Liver (tissue), 3 donors: ENCODE measurements at regions not wholly inside any gene's neighbourhood (a gene's known extent, or its start where the extent isn't known, plus 50 kb on each side); places are given as distances from the start of the nearest gene placed in this dataset.

Experiments used
- ATF3 ChIP-seq: IDR thresholded peaks from 2 replicates; pipeline ENCODE4 v1.6.1; 2016; ENCODE audit warnings: antibody characterized with exemption
- CTCF ChIP-seq: fragments of 150-350 bp; IDR thresholded peaks from 2 replicates; pipeline ENCODE4 v1.5.1; 2017; ENCODE audit warnings: improper control_type of control experiment, low read depth, low read length; ENCODE audit not compliant: missing input control
- EGR1 ChIP-seq, 2 donors: IDR thresholded peaks; 2 replicates each; pipeline ENCODE4 v1.6.1; 2016 to 2018; ENCODE audit warnings: antibody characterized with exemption in 2 of 2, low read depth in 2 of 2
- GABPA ChIP-seq, 2 donors: IDR thresholded peaks in 1 of 2; conservative IDR thresholded peaks in 1 of 2; 2 replicates each; pipeline ENCODE4 v1.6.1; 2016; ENCODE audit warnings: antibody characterized with exemption in 2 of 2, mild to moderate bottlenecking in 1 of 2, moderate library complexity in 1 of 2
- HNF4A ChIP-seq, 2 donors: conservative IDR thresholded peaks; 2 replicates each; pipeline ENCODE4 v1.6.1; 2016; ENCODE audit warnings: antibody characterized with exemption in 2 of 2, mild to moderate bottlenecking in 2 of 2
- HNF4G ChIP-seq: IDR thresholded peaks from 2 replicates; pipeline ENCODE4 v1.6.1; 2016; ENCODE audit warnings: antibody characterized with exemption
- JUND ChIP-seq, 2 donors: IDR thresholded peaks; 2 replicates each; pipeline ENCODE4 v1.6.1; 2016; ENCODE audit warnings: antibody characterized with exemption in 2 of 2
- MAX ChIP-seq: IDR thresholded peaks from 2 replicates; pipeline ENCODE4 v1.6.1; 2016; ENCODE audit warnings: antibody characterized with exemption
- NR2F2 ChIP-seq: IDR thresholded peaks from 2 replicates; pipeline ENCODE4 v1.6.1; 2016; ENCODE audit warnings: antibody characterized with exemption
- RAD21 ChIP-seq, 2 donors: IDR thresholded peaks; 2 replicates each; pipeline ENCODE4 v1.6.1; 2016; ENCODE audit warnings: antibody characterized with exemption in 2 of 2, mild to moderate bottlenecking in 2 of 2
- REST ChIP-seq: IDR thresholded peaks from 2 replicates; pipeline ENCODE4 v1.6.1; 2016; ENCODE audit warnings: antibody characterized with exemption, mild to moderate bottlenecking
- SP1 ChIP-seq: IDR thresholded peaks from 2 replicates; pipeline ENCODE4 v1.6.1; 2018; ENCODE audit warnings: antibody characterized with exemption, mild to moderate bottlenecking
- TAF1 ChIP-seq: conservative IDR thresholded peaks from 2 replicates; pipeline ENCODE4 v1.6.1; 2016; ENCODE audit warnings: antibody characterized with exemption, mild to moderate bottlenecking
- YY1 ChIP-seq: IDR thresholded peaks from 2 replicates; pipeline ENCODE4 v1.6.1; 2016; ENCODE audit warnings: antibody characterized with exemption, mild to moderate bottlenecking
- donor health status: healthy.
- donor health status: healthy.

GRCh38 chr2:171217330-171217729, 56.6 kb upstream of the TLK1 start:
- TF ChIP-seq CTCF (no peak), HNF4G (no peak), TAF1 (no peak), NR2F2 (no peak), YY1 (no peak), GABPA (IDR thresholded peaks at IDR 0.05 in 1 of 2, conservative IDR thresholded peaks at IDR 0.05 in 1 of 2) (no peak), JUND (IDR thresholded peaks at IDR 0.05) (no peak), ATF3 (no peak), EGR1 (IDR thresholded peaks at IDR 0.05; ENCODE audit: low read depth in 2 of 2) (no peak), SP1 (no peak), HNF4A (conservative IDR thresholded peaks at IDR 0.05) (no peak), MAX (no peak), REST (no peak), RAD21 (IDR thresholded peaks at IDR 0.05) (no peak)
